ENCODE measurements at regions not wholly inside any gene's neighbourhood (a gene's known extent, or its start where the extent isn't known, plus 50 kb on each side); places are given as distances from the start of the nearest gene placed in this dataset.

DNA sequence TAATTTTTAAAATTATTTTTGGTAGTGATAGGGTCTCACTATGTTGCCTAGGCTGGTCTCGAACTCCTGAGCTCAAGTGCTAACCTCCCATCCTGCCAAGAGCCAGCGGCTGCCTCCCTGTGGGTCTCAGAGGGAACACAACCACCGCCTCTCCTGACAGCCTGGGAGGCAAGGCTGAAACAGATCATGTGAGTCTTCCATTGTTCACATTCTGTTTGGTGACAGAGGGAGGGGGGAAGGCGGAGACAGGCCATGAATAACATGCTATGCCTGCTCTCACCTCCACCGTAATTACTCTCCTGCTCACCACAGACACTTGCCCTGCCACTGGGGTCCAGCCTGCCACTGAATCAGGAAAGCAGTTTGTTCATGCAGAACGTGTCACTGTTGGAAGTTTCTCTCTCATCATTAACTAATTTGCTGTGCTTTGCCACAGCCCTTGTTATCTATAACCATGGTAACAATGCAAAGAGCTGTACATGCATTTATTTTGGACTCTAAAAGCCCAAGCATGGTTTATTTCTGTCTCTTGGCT lies 78.4 kb upstream of the RASGRF1 start:
- TF ChIP-seq ZFX (IDR thresholded peaks at IDR 0.05; ENCODE audit: borderline replicate concordance) (no peak), CTCF (IDR thresholded peaks at IDR 0.05) (peak; percentile 29; the same call in 1 of the 2 replicates)
- no peak overlapping the region for H3K27ac ChIP-seq

GRCh38 chr15:79167776-79168175 lies 77.2 kb upstream of the RASGRF1 start:
- H3K27ac ChIP-seq = no peak overlapping the region

GRCh38 chr15:79166311-79166955 lies 75.9 kb upstream of the RASGRF1 start:
- TF ChIP-seq CTCF (IDR thresholded peaks at IDR 0.05) (no peak), ZFX (IDR thresholded peaks at IDR 0.05; ENCODE audit: borderline replicate concordance) (no peak)
- no peak overlapping the region for H3K27ac ChIP-seq

More at GRCh38 chr15:79167776-79168175, 77.2 kb upstream of the RASGRF1 start:
- TF ChIP-seq CTCF (IDR thresholded peaks at IDR 0.05) (no peak), ZFX (IDR thresholded peaks at IDR 0.05; ENCODE audit: borderline replicate concordance) (no peak)

GRCh38 chr15:79164465-79164864 lies 73.9 kb upstream of the RASGRF1 start:
- H3K27ac ChIP-seq = no peak overlapping the region
- TF ChIP-seq CTCF (IDR thresholded peaks at IDR 0.05) (no peak), ZFX (IDR thresholded peaks at IDR 0.05; ENCODE audit: borderline replicate concordance) (no peak)

DNA sequence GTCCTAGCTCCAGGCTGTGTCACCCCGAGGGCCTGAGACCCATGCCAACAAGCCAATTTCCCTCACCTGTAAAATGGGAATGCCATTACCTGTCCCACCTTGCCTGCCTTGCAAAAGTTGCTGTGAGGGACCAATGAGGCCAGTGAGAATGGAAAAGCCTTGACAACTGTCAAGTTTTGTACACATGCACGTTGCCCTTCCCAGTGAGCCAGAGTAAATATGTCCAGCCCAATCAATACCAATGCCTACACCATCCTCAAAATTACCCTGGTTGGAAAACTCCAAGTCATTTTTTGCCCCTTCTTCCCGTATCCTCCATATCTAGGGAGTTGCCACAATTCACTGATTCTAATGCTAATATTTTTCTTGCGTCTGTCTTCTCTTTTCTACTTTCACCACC lies 73.5 kb upstream of the RASGRF1 start:
- TF ChIP-seq CTCF (IDR thresholded peaks at IDR 0.05) (no peak), ZFX (IDR thresholded peaks at IDR 0.05; ENCODE audit: borderline replicate concordance) (no peak)
- H3K27ac ChIP-seq = no peak overlapping the region

DNA sequence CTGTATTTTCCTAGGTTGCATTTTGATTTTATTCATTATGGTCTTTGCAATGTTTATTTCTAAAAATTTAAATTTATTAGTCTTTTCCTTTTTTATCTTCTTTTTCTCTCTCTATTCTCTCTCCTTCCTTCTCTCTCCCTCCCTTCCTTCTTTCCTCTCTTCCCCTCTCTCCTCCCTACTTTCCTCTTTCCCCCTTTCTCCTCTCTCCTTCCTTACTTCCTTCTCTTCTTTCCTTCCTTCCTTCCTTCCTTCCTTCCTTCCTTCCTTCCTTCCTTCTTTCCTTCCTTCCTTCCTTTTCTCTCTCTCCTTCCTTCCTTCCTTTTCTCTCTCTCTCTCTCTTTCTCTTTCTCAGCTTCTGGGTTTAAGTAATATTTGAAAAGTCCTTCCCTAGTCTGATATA lies 72.8 kb upstream of the RASGRF1 start:
- H3K27ac ChIP-seq = no peak overlapping the region
- no peak for TF ChIP-seq CTCF (IDR thresholded peaks at IDR 0.05)
- TF ChIP-seq ZFX (IDR thresholded peaks at IDR 0.05; ENCODE audit: borderline replicate concordance) = no peak

- TF ChIP-seq ZFX (IDR thresholded peaks at IDR 0.05; ENCODE audit: borderline replicate concordance) = no peak
- TF ChIP-seq CTCF (IDR thresholded peaks at IDR 0.05) = no peak
- H3K27ac ChIP-seq = no peak overlapping the region
Measured at GRCh38 chr15:79161837-79162508, 71.4 kb upstream of the RASGRF1 start.

Data from 22Rv1 (cell line).